ENCODE measurements at regions not wholly inside any gene's neighbourhood (a gene's known extent, or its start where the extent isn't known, plus 50 kb on each side); places are given as distances from the start of the nearest gene placed in this dataset.

GRCh38 chr13:107586216-107586615, 629.1 kb downstream of the LIG4 start:
- no peak for TF ChIP-seq CTCF (IDR thresholded peaks at IDR 0.05; ENCODE audit: extremely low read depth in 1 of 2, insufficient read depth in 1 of 2, low read depth in 1 of 2, low read length in 2 of 2)
- TF ChIP-seq MAX (IDR thresholded peaks at IDR 0.05; ENCODE audit: insufficient read depth, insufficient read length) = no peak
